GM12873 (cell line): ENCODE measurements at regions not wholly inside any gene's neighbourhood (a gene's known extent, or its start where the extent isn't known, plus 50 kb on each side); places are given as distances from the start of the nearest gene placed in this dataset.

Source experiments
- TF ChIP-seq, protein P1 (sequence below): IDR thresholded peaks from 2 replicates; pipeline ENCODE4 v1.5.1; 2012; ENCODE audit warnings: low read depth, mild to moderate bottlenecking, moderate library complexity, low read length, control low read depth; ENCODE audit not compliant: insufficient read depth; ENCODE audit errors: missing control alignments

DNA sequence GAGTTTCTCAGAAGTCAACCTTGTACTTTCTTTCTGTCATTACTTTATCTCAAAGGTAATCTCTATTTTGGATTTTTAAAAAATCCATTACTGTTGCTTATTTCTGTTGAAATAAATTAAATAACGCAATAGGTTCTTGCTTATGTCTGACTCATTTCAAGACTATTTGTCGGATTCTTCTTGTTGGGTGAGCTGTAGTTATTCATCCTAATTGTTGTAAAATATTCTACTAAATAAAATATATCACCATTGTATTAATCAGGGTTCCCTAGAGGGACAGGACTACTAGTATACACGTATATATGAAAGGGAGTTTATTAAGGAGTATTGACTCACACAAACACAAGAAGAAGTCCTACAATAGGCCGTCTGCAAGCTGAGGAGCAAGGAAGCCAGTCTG, 403.9 kb upstream of the CYRIA start:
- TF ChIP-seq, protein P1, sequence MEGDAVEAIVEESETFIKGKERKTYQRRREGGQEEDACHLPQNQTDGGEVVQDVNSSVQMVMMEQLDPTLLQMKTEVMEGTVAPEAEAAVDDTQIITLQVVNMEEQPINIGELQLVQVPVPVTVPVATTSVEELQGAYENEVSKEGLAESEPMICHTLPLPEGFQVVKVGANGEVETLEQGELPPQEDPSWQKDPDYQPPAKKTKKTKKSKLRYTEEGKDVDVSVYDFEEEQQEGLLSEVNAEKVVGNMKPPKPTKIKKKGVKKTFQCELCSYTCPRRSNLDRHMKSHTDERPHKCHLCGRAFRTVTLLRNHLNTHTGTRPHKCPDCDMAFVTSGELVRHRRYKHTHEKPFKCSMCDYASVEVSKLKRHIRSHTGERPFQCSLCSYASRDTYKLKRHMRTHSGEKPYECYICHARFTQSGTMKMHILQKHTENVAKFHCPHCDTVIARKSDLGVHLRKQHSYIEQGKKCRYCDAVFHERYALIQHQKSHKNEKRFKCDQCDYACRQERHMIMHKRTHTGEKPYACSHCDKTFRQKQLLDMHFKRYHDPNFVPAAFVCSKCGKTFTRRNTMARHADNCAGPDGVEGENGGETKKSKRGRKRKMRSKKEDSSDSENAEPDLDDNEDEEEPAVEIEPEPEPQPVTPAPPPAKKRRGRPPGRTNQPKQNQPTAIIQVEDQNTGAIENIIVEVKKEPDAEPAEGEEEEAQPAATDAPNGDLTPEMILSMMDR = no peak

DNA sequence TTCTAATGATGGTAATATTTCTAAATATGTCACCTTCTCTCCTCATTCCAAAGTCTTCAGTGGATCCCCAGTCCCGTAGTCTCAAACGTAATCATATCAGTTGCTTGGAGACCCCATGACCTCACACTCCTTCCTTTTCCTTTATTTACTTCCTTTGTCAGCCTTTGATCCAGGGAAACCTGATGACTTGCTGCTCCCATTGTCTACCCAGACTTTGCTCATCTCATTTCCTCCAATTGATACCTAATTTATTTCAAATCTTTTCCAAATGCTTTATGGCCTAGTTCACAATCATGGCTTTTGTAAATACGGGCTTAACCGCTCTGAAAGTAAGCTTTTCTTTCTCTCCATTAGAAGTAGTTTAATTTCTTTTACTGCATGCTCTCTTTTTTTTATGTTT, 402.4 kb upstream of the CYRIA start:
- TF ChIP-seq, protein P1 = no peak

DNA sequence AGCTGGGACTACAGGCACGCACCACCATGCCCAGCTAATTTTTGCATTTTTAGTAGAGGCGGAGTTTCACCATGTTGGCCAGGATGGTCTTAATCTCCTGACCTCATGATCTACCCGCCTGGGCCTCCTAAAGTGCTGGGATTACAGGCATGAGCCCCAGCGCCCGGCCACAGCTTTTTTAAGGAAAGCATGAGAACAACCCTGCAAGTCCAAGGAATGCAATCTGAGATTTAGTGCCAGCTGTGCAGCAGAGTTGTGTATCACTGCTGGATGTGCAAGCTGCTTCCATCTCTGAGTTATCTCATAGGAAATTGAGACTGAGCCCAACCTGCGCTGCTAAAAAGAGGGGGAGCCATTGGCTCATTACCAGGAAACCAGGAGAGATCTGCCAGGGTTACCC, 399.9 kb upstream of the CYRIA start:
- TF ChIP-seq, protein P1 = no peak

DNA sequence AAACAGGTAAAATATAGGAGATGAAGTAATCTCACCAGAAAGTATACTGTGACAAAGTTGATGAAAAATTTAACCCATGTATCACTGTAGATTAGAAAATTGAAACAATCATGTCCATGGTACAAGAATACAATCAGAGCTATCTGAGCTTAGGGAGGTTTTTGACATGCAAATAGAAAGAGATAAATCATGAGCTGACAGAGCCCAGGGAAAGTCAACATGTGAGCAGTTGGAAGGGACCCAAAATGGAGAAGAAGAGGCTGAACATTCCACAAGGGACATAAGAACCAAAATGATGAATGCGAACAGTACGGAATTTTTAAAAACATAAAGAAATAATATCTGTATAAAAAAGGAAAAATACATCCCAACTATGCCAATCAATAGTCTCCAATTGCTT, 395.4 kb upstream of the CYRIA start:
- TF ChIP-seq, protein P1 = no peak

DNA sequence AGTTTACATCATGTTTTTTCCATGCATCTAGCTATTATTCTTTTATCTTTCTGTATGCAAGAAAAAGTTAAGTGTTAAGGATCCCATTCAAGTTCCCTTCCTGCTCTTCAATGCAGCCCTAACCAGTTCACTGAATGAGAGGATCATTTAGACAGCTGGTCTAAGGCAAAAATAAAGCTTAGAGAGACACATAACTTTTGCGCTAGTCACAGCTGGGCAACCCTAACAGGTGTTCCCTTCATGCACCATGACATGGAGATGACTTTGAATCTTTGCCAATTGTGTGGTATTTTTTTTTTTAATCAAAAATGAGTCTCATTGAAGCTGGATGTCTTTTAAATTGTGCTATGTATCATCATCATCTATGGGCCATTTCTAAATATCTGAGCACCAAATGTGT, 393.8 kb upstream of the CYRIA start:
- TF ChIP-seq, protein P1 = no peak

DNA sequence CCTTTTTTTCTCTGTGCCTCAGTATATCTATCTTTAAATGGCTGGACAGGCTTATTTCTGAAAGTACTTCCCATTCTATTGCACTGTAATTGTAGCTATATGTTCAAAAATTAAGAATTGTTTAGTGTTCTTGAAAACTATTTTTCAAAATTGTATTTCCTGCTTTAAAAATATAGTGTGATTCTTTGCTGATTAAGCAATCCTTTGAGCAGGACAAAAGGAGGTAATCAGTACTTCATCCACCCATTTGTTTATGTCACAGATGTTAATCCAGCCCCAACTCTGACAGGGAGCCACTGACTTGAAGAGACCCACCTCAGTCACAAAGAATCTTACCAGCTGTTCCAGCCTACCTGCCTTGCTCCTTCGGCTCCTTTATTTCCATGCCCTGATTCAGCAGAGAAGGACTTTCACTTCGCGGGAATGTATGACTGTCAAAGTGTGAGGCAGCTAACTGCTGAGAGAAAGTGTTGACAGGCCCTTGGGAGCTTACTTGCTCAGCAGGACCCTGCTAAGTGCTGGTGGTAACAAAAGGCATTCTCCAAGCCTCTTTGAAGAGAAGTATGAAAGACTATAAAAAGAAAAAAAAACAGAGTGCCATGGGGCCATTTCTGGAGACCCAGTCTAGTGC, 393.3 kb upstream of the CYRIA start:
- TF ChIP-seq, protein P1 = no peak

DNA sequence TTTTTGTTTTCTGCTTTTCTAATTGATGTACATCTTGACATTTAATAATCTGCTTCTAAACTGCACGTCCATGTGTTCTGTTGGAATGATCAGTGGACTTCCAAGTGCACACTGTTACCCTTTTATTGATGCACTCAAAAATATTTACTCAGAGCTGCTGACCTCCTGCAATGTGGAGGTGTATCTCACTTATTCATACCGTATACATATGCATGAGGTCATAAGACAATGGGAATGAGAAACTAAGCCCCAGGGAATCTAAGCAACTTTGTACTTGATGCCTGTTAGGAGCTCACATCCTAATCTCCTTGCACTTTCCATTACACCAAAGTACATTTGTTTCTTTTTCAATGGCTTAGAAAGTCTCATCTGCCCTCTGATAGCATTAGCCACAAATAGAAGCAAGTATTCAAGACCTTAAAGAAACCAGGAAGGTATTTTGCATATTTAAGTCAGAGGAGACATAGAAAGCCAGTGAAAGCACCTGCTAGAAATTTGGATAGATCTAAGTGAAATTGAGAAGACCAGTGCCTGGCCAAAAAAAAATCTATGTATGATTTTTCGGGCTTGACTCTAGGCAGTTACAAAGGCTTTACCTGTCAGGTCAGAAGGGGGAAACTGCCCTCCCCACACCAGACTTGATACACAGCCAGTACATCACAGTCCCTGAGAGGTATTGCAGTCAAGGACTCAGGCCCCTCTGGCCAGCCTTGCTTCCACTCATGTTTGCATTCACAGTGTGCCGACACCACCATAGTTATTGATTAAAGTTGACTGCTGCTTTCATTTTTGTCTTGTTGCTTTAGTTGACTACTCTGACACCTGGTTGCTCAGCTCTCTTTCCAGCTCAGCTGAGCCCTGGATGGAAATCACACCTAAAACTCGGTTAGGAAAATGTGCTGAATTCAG, 391.7 kb upstream of the CYRIA start:
- TF ChIP-seq, protein P1 = no peak
